PC-3 (cell line): ENCODE measurements at regions not wholly inside any gene's neighbourhood (a gene's known extent, or its start where the extent isn't known, plus 50 kb on each side); places are given as distances from the start of the nearest gene placed in this dataset.

Experiments used
- CTCF ChIP-seq: fragments of 300-600 bp; sonication (generic); conservative IDR thresholded peaks from 2 replicates; pipeline ENCODE4 v1.5.1; 2017; ENCODE audit warnings: antibody characterized with exemption, low read depth, mild to moderate bottlenecking, low read length
- EZH2 ChIP-seq: fragments of 300-600 bp; sonication (generic); IDR thresholded peaks from one replicate; pipeline ENCODE4 v1.6.1; 2017; ENCODE audit warnings: antibody characterized with exemption, mild to moderate bottlenecking, low read length; ENCODE audit not compliant: unreplicated experiment
- EZH2phosphoT487 ChIP-seq: fragments of 300-600 bp; sonication (generic); IDR thresholded peaks from 2 replicates; pipeline ENCODE4 v1.6.1; 2018; ENCODE audit warnings: mild to moderate bottlenecking, antibody characterized with exemption, low read length, borderline replicate concordance

- TF ChIP-seq CTCF (no peak), EZH2phosphoT487 (no peak), EZH2 (no peak)
Observed at GRCh38 chr12:107845226-107845979, 70.9 kb downstream of the ASCL4 start.
